WERI-Rb-1 (cell line): ENCODE measurements at regions not wholly inside any gene's neighbourhood (a gene's known extent, or its start where the extent isn't known, plus 50 kb on each side); places are given as distances from the start of the nearest gene placed in this dataset.
"Not testable (repeated sequence)": the region's sequence is repeated elsewhere in the genome, so short reads cannot be mapped to it uniquely, and the experiment has no call there.

Source experiments
- DNase-seq: peaks from one replicate; pipeline ENCODE4 v3.0.0-alpha.2; 2020
- H3K27ac ChIP-seq: fragments of 250-450 bp; sonication (Bioruptor Pico); 2 replicates; pipeline ENCODE4 v1.5.1; 2020; ENCODE audit warnings: mild to moderate bottlenecking, moderate library complexity
- H3K27me3 ChIP-seq: fragments of 250-450 bp; sonication (Bioruptor Pico); 2 replicates; pipeline ENCODE4 v1.5.1; 2021; ENCODE audit warnings: mild to moderate bottlenecking, low read depth, moderate library complexity; ENCODE audit not compliant: insufficient read depth, severe bottlenecking
- H3K36me3 ChIP-seq: fragments of 250-450 bp; sonication (Bioruptor Pico); 2 replicates; pipeline ENCODE4 v1.5.1; 2020; ENCODE audit warnings: mild to moderate bottlenecking, moderate library complexity
- H3K4me3 ChIP-seq: 2 replicates; pipeline ENCODE4 v1.5.1; 2011; ENCODE audit warnings: low read depth, mild to moderate bottlenecking, control low read depth, low read length
- H3K9me3 ChIP-seq: fragments of 250-450 bp; sonication (Bioruptor Pico); 2 replicates; pipeline ENCODE4 v1.5.1; 2021; ENCODE audit warnings: mild to moderate bottlenecking, moderate library complexity; ENCODE audit not compliant: severe bottlenecking
- TF ChIP-seq, protein P1 (sequence below): IDR thresholded peaks from 2 replicates; pipeline ENCODE4 v1.5.1; 2011; ENCODE audit warnings: low read depth, mild to moderate bottlenecking, control low read depth, inconsistent platforms, low read length

DNA sequence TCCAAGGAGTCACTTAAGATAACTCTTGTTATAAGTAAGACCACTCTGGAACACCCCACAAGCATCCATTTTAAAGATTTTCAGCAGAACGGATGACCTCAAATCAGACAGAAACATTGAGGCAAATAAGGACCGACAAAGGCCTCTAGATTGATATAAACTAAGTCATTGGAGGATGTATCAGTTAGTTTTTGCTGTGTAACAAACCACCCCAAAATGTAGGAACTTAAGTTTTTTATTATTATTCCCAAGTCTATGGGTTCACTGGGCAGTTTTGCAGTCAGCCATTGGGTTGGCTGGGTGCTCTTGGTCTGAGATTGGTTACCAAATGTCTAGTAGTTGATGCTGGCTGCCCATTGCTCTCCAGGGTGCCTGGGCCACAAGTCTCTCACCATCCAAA, 311.8 kb downstream of the SIPA1L2 start:
- no peaks in the 10 kb centered on the region for H3K36me3 ChIP-seq
- H3K27me3 ChIP-seq: peaks cover 68% of the 10 kb centered on the region
- TF ChIP-seq, protein P1, sequence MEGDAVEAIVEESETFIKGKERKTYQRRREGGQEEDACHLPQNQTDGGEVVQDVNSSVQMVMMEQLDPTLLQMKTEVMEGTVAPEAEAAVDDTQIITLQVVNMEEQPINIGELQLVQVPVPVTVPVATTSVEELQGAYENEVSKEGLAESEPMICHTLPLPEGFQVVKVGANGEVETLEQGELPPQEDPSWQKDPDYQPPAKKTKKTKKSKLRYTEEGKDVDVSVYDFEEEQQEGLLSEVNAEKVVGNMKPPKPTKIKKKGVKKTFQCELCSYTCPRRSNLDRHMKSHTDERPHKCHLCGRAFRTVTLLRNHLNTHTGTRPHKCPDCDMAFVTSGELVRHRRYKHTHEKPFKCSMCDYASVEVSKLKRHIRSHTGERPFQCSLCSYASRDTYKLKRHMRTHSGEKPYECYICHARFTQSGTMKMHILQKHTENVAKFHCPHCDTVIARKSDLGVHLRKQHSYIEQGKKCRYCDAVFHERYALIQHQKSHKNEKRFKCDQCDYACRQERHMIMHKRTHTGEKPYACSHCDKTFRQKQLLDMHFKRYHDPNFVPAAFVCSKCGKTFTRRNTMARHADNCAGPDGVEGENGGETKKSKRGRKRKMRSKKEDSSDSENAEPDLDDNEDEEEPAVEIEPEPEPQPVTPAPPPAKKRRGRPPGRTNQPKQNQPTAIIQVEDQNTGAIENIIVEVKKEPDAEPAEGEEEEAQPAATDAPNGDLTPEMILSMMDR: no peak
- H3K27ac ChIP-seq: no peak overlapping the region
- peaks cover 13% of the 10 kb centered on the region for H3K9me3 ChIP-seq
- no peak overlapping the region for H3K4me3 ChIP-seq
- no peak for DNase-seq

DNA sequence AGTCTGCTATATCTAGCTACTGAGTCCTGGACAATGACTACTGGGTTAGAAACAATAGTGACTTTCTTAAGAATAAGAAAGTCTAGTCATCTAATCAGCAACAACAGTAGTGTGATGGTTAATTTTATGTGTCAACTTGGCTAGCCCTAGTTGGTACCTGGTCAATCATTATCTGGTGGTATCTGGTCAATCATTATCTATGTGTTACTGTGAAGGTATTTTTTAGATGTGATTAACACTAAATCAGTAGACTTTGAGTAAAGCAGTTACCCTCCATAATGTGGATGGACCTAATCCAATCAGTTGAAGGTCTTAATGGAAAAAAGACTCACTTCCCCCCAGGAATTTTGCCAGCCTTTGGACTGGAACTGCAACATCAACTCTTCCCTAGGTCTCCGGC, 312.6 kb downstream of the SIPA1L2 start:
- TF ChIP-seq, protein P1: no peak
- Histone ChIP-seq H3K27me3 (peaks cover 66% of the 10 kb centered on the region), H3K4me3 (no peak overlapping the region), H3K27ac (no peak overlapping the region), H3K9me3 (peaks cover 15% of the 10 kb centered on the region), H3K36me3 (no peaks in the 10 kb centered on the region)
- no peak for DNase-seq

DNA sequence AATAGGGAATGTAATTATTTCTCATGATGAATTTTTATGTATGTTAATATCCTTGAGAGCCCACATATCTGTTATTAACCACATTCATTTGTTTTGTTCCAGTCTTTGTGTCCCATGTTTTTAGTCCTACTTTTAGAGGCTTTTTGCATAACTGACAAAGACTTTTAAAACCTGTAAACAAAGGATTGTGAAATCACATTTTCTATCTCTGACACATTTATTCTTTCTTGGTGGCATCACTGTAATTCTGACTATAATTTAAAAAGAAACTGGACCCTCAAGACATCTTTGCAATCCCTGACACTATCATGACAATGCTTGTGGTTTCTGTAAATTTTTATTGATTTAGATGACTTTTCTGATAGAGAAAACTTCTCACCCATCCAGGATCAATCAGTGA, 313.1 kb downstream of the SIPA1L2 start:
- TF ChIP-seq, protein P1: no peak

DNA sequence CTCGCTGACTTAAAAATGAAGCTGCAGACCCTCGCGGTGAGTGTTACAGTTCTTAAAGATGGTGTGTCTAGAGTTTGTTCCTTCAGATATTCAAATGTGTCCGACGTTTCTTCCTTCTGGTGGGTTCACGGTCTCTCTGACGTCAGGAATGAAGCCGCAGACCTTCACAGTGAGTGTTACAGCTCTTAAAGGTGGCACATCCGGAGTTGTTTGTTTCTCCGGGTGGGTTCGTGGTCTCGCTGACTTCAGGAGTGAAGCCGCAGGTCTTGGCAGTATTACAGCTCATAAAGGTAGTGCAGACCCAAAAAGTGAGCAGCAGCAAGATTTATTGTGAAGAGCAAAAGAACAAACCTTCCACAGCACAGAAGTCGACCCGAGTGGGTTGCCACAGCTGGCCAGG, 316.1 kb downstream of the SIPA1L2 start:
- not testable (repeated sequence) for H3K4me3 ChIP-seq, DNase-seq, H3K36me3 ChIP-seq, H3K27ac ChIP-seq
- peaks cover 15% of the 10 kb centered on the region for H3K9me3 ChIP-seq
- peaks cover 64% of the 10 kb centered on the region for H3K27me3 ChIP-seq

More for the DNA sequence above, 313.1 kb downstream of the SIPA1L2 start:
- Histone ChIP-seq H3K36me3 (no peaks in the 10 kb centered on the region), H3K27me3 (peaks cover 62% of the 10 kb centered on the region), H3K4me3 (no peak overlapping the region), H3K9me3 (peaks cover 15% of the 10 kb centered on the region), H3K27ac (no peak overlapping the region)
- no peak for DNase-seq

DNA sequence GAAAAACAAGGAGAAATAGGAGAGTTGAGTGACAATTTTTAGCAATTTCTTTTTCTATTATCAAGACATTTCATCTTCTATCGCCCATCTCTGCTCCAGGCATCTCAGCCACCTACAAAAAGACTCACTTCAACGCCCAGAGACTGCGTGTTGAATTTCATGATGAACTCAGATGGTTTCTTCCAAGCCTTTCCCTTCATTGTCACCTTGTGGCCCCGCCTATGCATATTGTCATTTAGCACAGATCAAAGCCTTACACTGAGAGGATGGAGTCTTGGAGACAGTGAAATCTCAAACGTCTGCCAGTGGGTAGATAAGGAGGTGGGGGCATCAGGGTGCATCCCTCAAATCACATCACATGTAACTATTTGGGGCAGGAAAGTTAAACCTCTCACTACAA, 319.4 kb downstream of the SIPA1L2 start:
- DNase-seq: no peak
- peaks cover 71% of the 10 kb centered on the region for H3K27me3 ChIP-seq
- peaks cover 6% of the 10 kb centered on the region for H3K9me3 ChIP-seq
- TF ChIP-seq, protein P1: no peak
- H3K36me3 ChIP-seq: no peaks in the 10 kb centered on the region
- no peak overlapping the region for H3K27ac ChIP-seq
- H3K4me3 ChIP-seq: no peak overlapping the region

DNA sequence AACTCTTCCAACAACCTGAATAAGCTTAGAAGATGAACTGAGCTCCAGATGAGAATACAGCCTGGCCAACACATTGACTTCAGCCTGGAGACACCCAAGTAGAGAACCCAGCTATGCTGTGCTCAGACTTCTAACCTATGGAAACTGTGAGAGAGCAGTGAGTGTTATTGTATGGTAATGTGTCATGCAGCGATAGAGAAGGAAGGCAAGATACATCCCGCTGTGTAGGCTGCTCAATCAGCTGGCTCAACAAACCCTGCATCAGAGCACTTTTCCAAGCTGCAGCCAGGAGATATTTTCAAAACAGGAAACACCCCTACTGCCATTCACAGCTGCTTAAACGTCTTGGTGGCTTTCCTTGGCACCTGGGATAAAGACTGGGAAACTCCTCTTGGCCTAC, 321.3 kb downstream of the SIPA1L2 start:
- H3K9me3 ChIP-seq: peaks cover 2% of the 10 kb centered on the region
- H3K36me3 ChIP-seq: no peaks in the 10 kb centered on the region
- no peak overlapping the region for H3K27ac ChIP-seq
- TF ChIP-seq, protein P1: no peak
- peaks cover 60% of the 10 kb centered on the region for H3K27me3 ChIP-seq
- DNase-seq: no peak
- H3K4me3 ChIP-seq: no peak overlapping the region
